T-helper 2 cell treated with Interferon-gamma antibody and Interleukin-4, amounts not matched to agents 100 ng/mL and 5 ng/mL, for 36 hours (primary cell): ENCODE measurements at regions not wholly inside any gene's neighbourhood (a gene's known extent, or its start where the extent isn't known, plus 50 kb on each side); places are given as distances from the start of the nearest gene placed in this dataset.

Experiments used
- intact Hi-C: fragments of 100-400 bp; cut with micrococcal nuclease; formaldehyde crosslinking; loops from one replicate; pipeline ENCODE4 v1.15.1; 2023

GRCh38 chr10:110373857-110374654 is 69.3 kb upstream of the SMNDC1 start:
- intact Hi-C loops, result no loop called here

- intact Hi-C loops, result no loop called here
These were observed 70.4 kb upstream of the SMNDC1 start for GRCh38 chr10:110375121-110375520.

GRCh38 chr10:110376021-110376766 is 71.5 kb upstream of the SMNDC1 start:
- intact Hi-C loops, result no loop called here

- intact Hi-C loops, result no loop called here
These were observed 72.0 kb upstream of the SMNDC1 start for GRCh38 chr10:110376767-110377160.

GRCh38 chr10:110378006-110378405 is 73.3 kb upstream of the SMNDC1 start:
- intact Hi-C loops, result no loop called here

- intact Hi-C loops, result no loop called here
These were observed 73.9 kb upstream of the SMNDC1 start for GRCh38 chr10:110378533-110379108.

GRCh38 chr10:110379831-110380230 is 75.1 kb upstream of the SMNDC1 start:
- intact Hi-C loops, result no loop called here

GRCh38 chr10:110380293-110380692 is 75.6 kb upstream of the SMNDC1 start:
- intact Hi-C loops, result no loop called here

- intact Hi-C loops, result no loop called here
These were observed 78.0 kb upstream of the SMNDC1 start for GRCh38 chr10:110382695-110383094.

GRCh38 chr10:110387617-110387982 is 82.9 kb upstream of the SMNDC1 start:
- intact Hi-C loops, result no loop called here

GRCh38 chr10:110387983-110388686 is 83.4 kb upstream of the SMNDC1 start:
- intact Hi-C loops, result no loop called here

- intact Hi-C loops, result no loop called here
These were observed 84.0 kb upstream of the SMNDC1 start for GRCh38 chr10:110388687-110389052.

GRCh38 chr10:110389255-110389654 is 84.5 kb upstream of the SMNDC1 start:
- intact Hi-C loops, result no loop called here

- intact Hi-C loops, result no loop called here
These were observed 86.8 kb upstream of the SMNDC1 start for GRCh38 chr10:110391541-110391940.

GRCh38 chr10:110392121-110392520 is 87.4 kb upstream of the SMNDC1 start:
- intact Hi-C loops, result no loop called here

GRCh38 chr10:110392868-110393740 is 88.4 kb upstream of the SMNDC1 start:
- intact Hi-C loops, result no loop called here

GRCh38 chr10:110393866-110394265 is 89.1 kb upstream of the SMNDC1 start:
- intact Hi-C loops, result no loop called here

GRCh38 chr10:110394296-110394695 is 89.6 kb upstream of the SMNDC1 start:
- intact Hi-C loops, result no loop called here

- intact Hi-C loops, result no loop called here
These were observed 90.2 kb upstream of the SMNDC1 start for GRCh38 chr10:110394898-110395297.

GRCh38 chr10:110395350-110396283 is 90.9 kb upstream of the SMNDC1 start:
- intact Hi-C loops, result no loop called here
